GM19193 (cell line): ENCODE measurements at regions not wholly inside any gene's neighbourhood (a gene's known extent, or its start where the extent isn't known, plus 50 kb on each side); places are given as distances from the start of the nearest gene placed in this dataset.

ENCODE experiments used
- POLR2A ChIP-seq: IDR thresholded peaks from 4 replicates; pipeline ENCODE4 v1.6.1; 2011; ENCODE audit not compliant: insufficient read depth, insufficient read length; ENCODE audit errors: extremely low read depth

- no peak for TF ChIP-seq POLR2A
Observed at GRCh38 chr5:123885081-123885480, 373.1 kb downstream of the CSNK1G3 start.

- TF ChIP-seq POLR2A, result no peak
Observed at GRCh38 chr5:123882965-123883345, 371.0 kb downstream of the CSNK1G3 start.

- no peak for TF ChIP-seq POLR2A
Observed at GRCh38 chr5:123882319-123882964, 370.5 kb downstream of the CSNK1G3 start.

DNA sequence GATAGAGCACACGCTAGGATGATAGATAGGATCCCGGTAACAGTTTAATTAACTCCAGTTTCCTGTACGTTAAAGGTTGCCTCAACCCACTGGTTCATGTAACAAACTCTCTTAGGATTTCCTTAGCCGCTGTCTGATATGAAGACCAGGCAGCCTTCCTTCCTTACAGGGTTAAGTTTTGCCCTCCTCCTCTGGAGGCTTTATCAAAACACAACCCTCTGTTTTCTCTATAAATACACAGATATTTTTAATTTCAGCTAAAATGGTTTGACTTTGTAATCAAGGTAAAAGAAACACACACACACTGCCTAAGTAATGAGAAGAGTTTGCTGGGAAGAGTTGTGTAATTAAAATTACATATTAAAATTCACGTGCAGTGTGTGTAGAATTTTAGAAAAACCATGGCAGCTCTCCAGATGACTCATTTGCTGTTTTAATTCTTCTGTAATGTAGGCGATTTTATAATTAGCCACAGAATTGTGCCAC is 369.8 kb downstream of the CSNK1G3 start:
- no peak for TF ChIP-seq POLR2A

- no peak for TF ChIP-seq POLR2A
Observed at GRCh38 chr5:123880875-123881274, 368.9 kb downstream of the CSNK1G3 start.

DNA sequence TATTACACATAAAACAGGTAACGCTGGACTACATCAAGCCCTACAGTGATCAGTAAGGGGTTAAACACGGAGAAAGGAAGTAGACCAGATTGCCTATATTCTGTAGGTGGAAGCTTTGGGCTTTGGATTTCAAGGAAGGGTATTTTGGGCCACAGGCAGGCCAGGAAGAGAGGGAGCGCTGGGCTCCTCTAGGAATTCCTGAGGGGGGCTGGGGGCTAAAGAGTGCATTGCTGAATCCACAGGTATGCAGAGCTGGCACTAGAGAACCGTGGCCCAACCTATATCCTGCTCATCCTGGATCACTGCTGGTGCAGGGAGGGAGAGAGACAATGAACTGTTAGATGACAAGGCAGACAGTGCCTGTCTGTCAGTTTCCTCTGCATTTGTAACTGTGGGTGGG is 367.1 kb downstream of the CSNK1G3 start:
- no peak for TF ChIP-seq POLR2A

- no peak for TF ChIP-seq POLR2A
Observed at GRCh38 chr5:123876276-123876790, 364.4 kb downstream of the CSNK1G3 start.

GRCh38 chr5:123875561-123876275 is 363.7 kb downstream of the CSNK1G3 start:
- no peak for TF ChIP-seq POLR2A

DNA sequence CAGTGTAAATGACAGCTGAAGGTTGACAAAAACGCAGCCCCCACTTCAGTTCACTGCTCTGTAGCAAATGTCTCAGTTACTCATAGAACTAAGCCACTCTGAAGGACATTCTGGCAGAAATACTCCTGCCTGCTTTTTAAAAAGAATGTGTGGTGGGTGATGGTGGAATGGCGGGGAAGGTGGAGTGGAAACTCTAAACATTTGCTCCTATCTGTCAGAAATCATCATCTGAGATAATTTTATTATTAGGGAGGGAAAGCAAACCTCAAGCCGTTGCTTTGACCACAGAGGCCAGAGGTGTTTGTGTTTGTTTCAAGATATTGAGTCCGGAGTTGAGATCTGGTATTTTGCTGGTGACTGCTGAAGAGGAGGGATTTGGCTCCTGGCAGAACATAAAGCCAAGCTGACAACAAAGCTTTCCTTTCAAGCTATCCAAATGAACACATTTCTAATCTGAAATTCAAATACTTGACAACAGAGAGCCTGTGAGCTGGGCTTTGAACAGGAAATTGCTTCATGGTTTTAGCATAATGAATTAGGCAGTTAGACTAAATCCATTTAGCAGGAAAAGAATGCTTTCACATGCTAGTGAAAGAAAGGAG is 362.7 kb downstream of the CSNK1G3 start:
- TF ChIP-seq POLR2A, result no peak

GRCh38 chr5:123873846-123874245 is 361.9 kb downstream of the CSNK1G3 start:
- TF ChIP-seq POLR2A, result no peak

DNA sequence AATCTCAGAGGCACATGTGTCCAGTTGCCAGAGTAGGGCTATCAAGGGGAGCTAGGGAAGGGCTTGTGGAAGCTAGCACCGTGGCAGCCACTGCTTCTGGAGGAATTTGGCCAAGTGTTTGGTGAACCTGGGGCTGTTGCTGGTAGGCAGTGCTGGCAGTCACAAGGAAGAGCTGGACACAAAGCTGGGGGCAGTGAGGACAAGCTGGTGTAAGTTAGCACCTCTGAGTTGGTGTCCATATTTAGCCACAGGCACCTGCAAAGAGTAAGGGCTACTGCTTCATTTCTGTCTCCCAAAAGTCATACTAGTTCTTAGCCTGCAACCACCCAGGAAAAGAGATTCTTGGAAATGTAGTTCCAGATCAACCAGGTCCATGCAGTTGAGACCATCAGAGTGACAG is 359.4 kb downstream of the CSNK1G3 start:
- no peak for TF ChIP-seq POLR2A

DNA sequence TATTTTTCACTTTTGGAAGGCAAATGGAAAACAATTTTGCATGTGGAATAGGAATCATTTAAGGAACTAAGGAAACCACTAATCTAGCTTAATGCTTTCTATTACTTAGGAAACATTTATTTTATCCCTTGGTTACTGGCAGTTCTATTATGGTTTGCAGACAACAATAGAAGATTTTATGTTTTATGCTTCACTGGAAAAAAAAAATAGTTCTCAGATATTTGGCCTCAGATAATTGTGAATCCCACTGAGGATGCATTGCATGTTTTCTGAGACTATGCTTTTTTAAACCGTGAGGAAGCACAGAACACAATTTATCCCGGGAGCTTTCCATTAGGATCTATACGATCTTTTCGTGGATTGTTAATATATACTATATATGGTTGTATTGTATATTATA is 356.9 kb downstream of the CSNK1G3 start:
- no peak for TF ChIP-seq POLR2A

DNA sequence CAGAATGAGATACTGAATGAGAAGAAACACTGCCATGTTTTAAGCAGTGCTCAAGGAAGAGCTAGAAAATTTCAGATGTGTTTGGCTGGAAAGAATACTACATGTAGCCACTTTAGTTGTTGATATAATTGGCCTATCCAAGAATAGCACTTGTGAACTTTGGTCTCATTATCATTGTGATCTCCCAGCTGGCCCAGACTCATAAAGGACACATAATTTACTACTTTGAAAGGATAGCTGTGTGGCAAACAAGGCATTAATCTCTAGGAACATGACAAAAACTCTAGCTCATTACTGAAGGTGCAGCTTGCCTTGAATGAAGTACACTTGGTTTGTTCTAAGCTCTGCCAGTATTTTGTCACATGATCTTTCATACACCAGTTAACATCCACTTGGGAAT is 356.3 kb downstream of the CSNK1G3 start:
- TF ChIP-seq POLR2A, result no peak

GRCh38 chr5:123865641-123866040 is 353.7 kb downstream of the CSNK1G3 start:
- no peak for TF ChIP-seq POLR2A

DNA sequence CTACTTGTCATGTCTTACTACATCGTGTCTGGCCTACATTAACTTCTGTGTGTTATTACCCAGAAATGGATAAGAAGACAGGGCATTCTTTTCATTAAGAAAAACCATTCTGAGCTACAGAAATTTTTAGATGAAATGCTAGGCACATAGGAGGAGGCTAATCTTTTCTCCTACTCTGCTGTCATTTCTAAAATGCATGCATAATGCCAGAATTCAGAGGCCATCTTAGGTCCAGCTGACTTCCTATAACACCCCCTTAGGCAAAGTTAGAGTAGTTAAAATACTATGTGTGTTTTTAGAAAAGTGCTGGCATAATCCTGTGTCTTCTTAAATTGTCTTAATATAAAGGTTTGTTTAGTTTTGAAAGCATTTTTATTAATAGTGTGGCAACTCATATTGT is 352.6 kb downstream of the CSNK1G3 start:
- TF ChIP-seq POLR2A, result no peak

DNA sequence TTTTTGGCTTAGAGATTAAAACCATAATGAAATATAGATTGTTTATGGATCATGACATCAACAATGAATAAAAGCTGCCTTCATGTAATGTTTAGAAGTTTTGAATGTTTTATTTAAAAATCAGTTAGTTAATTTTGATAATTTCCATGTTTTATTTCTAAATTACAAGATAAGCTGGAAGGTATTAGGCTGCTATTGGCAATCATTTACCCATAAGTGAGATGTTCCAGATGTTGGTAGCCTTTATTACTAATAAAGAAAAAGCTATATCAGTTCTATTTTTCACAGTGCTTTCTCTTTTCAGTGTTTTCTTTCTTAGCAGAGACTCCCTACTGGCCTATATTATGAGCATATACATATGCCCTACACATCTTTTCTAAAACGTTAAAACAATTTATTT is 347.0 kb downstream of the CSNK1G3 start:
- TF ChIP-seq POLR2A, result no peak
